Astrocyte of the cerebellum (primary cell): ENCODE measurements at regions not wholly inside any gene's neighbourhood (a gene's known extent, or its start where the extent isn't known, plus 50 kb on each side); places are given as distances from the start of the nearest gene placed in this dataset.

ENCODE experiments used
- DNase-seq: peaks from one replicate; pipeline ENCODE4 v3.0.0-alpha.2; 2011; ENCODE audit warnings: low read depth
- H3K4me3 ChIP-seq: 2 replicates; pipeline ENCODE4 v1.5.1; 2011; ENCODE audit warnings: mild to moderate bottlenecking, low read depth, low read length, moderate library complexity
- CTCF ChIP-seq: IDR thresholded peaks from 2 replicates; pipeline ENCODE4 v1.5.1; 2012; ENCODE audit warnings: low read length, low read depth, moderate library complexity, mild to moderate bottlenecking; ENCODE audit errors: missing control alignments
- in situ Hi-C: cut with HindIII; loops from 2 replicates; pipeline ENCODE4 v1.10.0; 2017; ENCODE audit warnings: low sequenced_read_pairs

- in situ Hi-C loops = no loop called here
- H3K4me3 ChIP-seq = no peak overlapping the region
- TF ChIP-seq CTCF = no peak
- no peak for DNase-seq
Measured at GRCh38 chr18:22473366-22473765, 55.7 kb upstream of the CTAGE1 start.

DNA sequence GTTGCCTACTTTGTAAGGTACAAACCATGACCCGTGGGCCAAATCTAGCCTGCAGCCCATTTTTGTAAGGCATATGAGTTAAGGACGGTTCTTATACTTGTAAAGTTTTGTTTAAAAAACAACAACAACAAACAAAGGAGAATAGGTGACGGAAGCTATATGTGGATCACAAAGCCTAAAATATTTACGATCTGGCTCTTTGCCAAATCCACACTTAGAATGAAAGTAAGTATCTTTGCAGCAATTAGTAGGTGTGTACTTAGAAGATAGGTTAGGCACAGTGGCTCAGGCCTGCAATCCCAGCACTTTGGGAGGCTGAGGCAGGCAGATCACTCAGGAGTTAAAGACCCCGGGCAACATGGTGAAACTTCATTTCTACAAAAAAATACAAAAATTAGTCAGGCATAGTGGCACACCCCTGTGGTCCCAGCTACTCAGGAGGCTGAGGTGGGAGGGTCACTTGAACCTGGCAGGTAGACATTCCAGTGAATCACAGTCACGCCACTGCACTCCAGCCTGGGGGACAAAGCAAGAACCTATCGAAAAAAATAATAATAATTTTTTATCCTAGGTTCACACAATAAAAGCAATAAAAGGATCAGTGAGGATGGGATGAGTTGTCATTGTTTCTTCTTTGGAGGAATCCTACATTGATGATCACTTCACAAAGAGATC is 57.8 kb upstream of the CTAGE1 start:
- in situ Hi-C loops = no loop called here
- DNase-seq = no peak
- no peak overlapping the region for H3K4me3 ChIP-seq
- TF ChIP-seq CTCF = no peak

- DNase-seq = no peak
- H3K4me3 ChIP-seq = no peak overlapping the region
- TF ChIP-seq CTCF = no peak
- in situ Hi-C loops = no loop called here
Measured at GRCh38 chr18:22477222-22477621, 59.5 kb upstream of the CTAGE1 start.

GRCh38 chr18:22482948-22483347 is 65.2 kb upstream of the CTAGE1 start:
- in situ Hi-C loops = no loop called here

DNA sequence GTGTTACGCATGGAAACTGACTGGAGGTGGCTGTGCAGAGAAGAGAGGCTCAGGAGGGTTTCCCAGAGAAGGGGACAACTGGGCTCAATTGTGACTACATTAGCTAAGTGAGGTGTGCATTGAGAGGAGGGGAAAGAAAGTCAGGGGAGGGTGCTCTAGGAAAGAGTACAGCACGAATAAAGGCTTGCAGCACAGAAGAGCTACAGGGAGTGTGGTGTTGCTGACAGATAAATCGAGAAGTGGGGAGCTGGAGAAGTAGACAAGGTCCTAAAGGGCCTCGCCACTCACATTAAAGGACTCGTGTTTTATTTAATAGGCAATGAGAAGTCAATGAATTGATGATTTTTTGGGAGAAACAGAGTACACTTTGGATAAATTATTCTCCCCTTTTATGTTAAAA is 65.7 kb upstream of the CTAGE1 start:
- no peak for DNase-seq
- no peak overlapping the region for H3K4me3 ChIP-seq
- in situ Hi-C loops = no loop called here
- no peak for TF ChIP-seq CTCF

More at GRCh38 chr18:22482948-22483347, 65.2 kb upstream of the CTAGE1 start:
- TF ChIP-seq CTCF = no peak
- no peak overlapping the region for H3K4me3 ChIP-seq
- DNase-seq = no peak

- TF ChIP-seq CTCF = no peak
- DNase-seq = no peak
- no peak overlapping the region for H3K4me3 ChIP-seq
- in situ Hi-C loops = no loop called here
Measured at GRCh38 chr18:22484471-22484870, 66.8 kb upstream of the CTAGE1 start.
